ENCODE measurements at regions not wholly inside any gene's neighbourhood (a gene's known extent, or its start where the extent isn't known, plus 50 kb on each side); places are given as distances from the start of the nearest gene placed in this dataset.

- no peaks in the 10 kb centered on the region for H3K4me1 ChIP-seq (ENCODE audit: control insufficient read depth, insufficient read depth, low read length, poor library complexity, severe bottlenecking)
- H3K9me3 ChIP-seq (ENCODE audit: control insufficient read depth, low read length), result no peaks in the 10 kb centered on the region
- no peak overlapping the region for H3K4me3 ChIP-seq (ENCODE audit: extremely low read depth, insufficient read depth, low read length, poor library complexity, severe bottlenecking)
- no CpG with 5 or more reads among the region's 1 CpG for WGBS, 2 experiments (ENCODE audit: insufficient coverage in 2 of 2)
- H3K36me3 ChIP-seq (ENCODE audit: control insufficient read depth, insufficient read depth, low read length), result no peaks in the 10 kb centered on the region
- H3K27ac ChIP-seq (ENCODE audit: low read depth, low read length, severe bottlenecking), result no peak overlapping the region
Measured at GRCh38 chr6:118761645-118762044, 110.3 kb upstream of the CEP85L start.

GRCh38 chr6:118758946-118759345, 107.6 kb upstream of the CEP85L start:
- H3K4me3 ChIP-seq (ENCODE audit: extremely low read depth, insufficient read depth, low read length, poor library complexity, severe bottlenecking), result no peak overlapping the region

GRCh38 chr6:118755941-118756646, 104.7 kb upstream of the CEP85L start:
- Histone ChIP-seq H3K4me1 (ENCODE audit: control insufficient read depth, insufficient read depth, low read length, poor library complexity, severe bottlenecking) (no peaks in the 10 kb centered on the region), H3K27ac (ENCODE audit: low read depth, low read length, severe bottlenecking) (no peak overlapping the region), H3K4me3 (ENCODE audit: extremely low read depth, insufficient read depth, low read length, poor library complexity, severe bottlenecking) (no peak overlapping the region), H3K36me3 (ENCODE audit: control insufficient read depth, insufficient read depth, low read length) (no peaks in the 10 kb centered on the region), H3K9me3 (ENCODE audit: control insufficient read depth, low read length) (no peaks in the 10 kb centered on the region)
- WGBS, 2 experiments (ENCODE audit: insufficient coverage in 2 of 2), result 87 to 95% methylated on average over 5 to 6 of the region's 6 CpGs

More at GRCh38 chr6:118758946-118759345, 107.6 kb upstream of the CEP85L start:
- Histone ChIP-seq H3K36me3 (ENCODE audit: control insufficient read depth, insufficient read depth, low read length) (no peaks in the 10 kb centered on the region), H3K27ac (ENCODE audit: low read depth, low read length, severe bottlenecking) (no peak overlapping the region), H3K9me3 (ENCODE audit: control insufficient read depth, low read length) (no peaks in the 10 kb centered on the region), H3K4me1 (ENCODE audit: control insufficient read depth, insufficient read depth, low read length, poor library complexity, severe bottlenecking) (no peaks in the 10 kb centered on the region)

- WGBS, 2 experiments (ENCODE audit: insufficient coverage in 2 of 2), result 91% methylated on average over 3 of the region's 3 CpGs
- H3K4me1 ChIP-seq (ENCODE audit: control insufficient read depth, insufficient read depth, low read length, poor library complexity, severe bottlenecking), result no peaks in the 10 kb centered on the region
- H3K36me3 ChIP-seq (ENCODE audit: control insufficient read depth, insufficient read depth, low read length), result no peaks in the 10 kb centered on the region
- H3K27ac ChIP-seq (ENCODE audit: low read depth, low read length, severe bottlenecking), result no peak overlapping the region
- no peaks in the 10 kb centered on the region for H3K9me3 ChIP-seq (ENCODE audit: control insufficient read depth, low read length)
- H3K4me3 ChIP-seq (ENCODE audit: extremely low read depth, insufficient read depth, low read length, poor library complexity, severe bottlenecking), result no peak overlapping the region
Measured at GRCh38 chr6:118752803-118753202, 101.4 kb upstream of the CEP85L start.

DNA sequence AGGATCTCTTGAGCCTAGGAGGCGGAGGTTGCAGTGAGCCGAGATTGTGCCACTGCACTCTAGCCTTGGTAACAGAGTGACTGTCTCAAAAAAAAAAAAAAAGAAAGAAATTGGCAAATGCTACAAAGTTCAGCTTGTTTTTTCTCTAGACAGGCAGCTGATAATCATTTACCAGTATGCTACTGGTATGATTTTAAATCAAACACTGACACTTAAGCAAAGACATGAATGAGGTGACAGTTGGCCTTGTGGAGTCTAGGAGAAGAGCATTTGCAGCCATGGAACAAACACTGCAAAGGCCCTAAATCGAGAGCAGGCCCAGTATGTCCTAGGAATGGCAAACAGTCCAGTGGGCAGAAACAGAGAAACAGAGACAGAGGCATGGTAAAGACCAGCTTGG, 99.7 kb upstream of the CEP85L start:
- WGBS, 2 experiments (ENCODE audit: insufficient coverage in 2 of 2), result 75 to 100% methylated on average over 3 of the region's 3 CpGs
- Histone ChIP-seq H3K9me3 (ENCODE audit: control insufficient read depth, low read length) (no peaks in the 10 kb centered on the region), H3K27ac (ENCODE audit: low read depth, low read length, severe bottlenecking) (no peak overlapping the region), H3K4me1 (ENCODE audit: control insufficient read depth, insufficient read depth, low read length, poor library complexity, severe bottlenecking) (no peaks in the 10 kb centered on the region), H3K4me3 (ENCODE audit: extremely low read depth, insufficient read depth, low read length, poor library complexity, severe bottlenecking) (no peak overlapping the region), H3K36me3 (ENCODE audit: control insufficient read depth, insufficient read depth, low read length) (no peaks in the 10 kb centered on the region)

GRCh38 chr6:118750143-118750542, 98.8 kb upstream of the CEP85L start:
- Histone ChIP-seq H3K4me3 (ENCODE audit: extremely low read depth, insufficient read depth, low read length, poor library complexity, severe bottlenecking) (no peak overlapping the region), H3K27ac (ENCODE audit: low read depth, low read length, severe bottlenecking) (no peak overlapping the region), H3K36me3 (ENCODE audit: control insufficient read depth, insufficient read depth, low read length) (no peaks in the 10 kb centered on the region), H3K9me3 (ENCODE audit: control insufficient read depth, low read length) (no peaks in the 10 kb centered on the region), H3K4me1 (ENCODE audit: control insufficient read depth, insufficient read depth, low read length, poor library complexity, severe bottlenecking) (no peaks in the 10 kb centered on the region)
- 61 to 93% methylated on average over 2 of the region's 2 CpGs for WGBS, 2 experiments (ENCODE audit: insufficient coverage in 2 of 2)

DNA sequence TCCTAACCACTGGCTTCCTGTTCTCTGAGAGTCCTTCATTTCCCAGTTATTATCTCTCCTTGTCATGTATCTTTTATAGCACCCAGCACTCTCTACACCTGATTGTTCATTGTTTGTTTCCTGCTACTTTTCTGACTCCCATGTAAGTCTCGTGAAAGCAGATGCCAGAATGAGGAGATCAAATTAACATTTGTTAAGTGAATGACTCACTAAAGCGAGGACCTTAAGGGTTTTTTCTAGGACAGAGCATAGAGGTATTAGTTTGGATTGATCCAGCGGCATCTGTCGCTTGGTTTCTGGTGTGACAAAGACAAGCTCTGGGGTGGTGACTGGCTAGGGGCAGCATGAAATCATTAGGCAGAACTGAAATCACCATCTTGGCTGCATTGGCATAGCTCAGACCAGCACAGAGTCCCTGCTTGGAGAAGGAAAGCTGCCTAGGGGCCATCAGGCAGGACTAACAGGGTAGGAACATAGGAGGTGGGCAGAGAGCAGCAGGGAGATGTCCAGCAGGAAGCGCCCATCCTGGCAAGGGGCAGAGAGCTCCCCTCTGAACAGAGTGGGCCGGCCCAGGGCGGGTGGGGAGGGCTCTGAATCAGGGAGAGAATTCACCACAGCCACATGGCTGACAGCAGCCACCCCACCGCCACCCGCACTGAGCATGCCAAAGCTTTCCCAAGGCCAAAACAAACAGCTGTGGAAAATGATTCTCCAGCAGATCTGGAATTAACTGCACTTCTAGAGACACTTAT, 97.1 kb upstream of the CEP85L start:
- no peak overlapping the region for H3K4me3 ChIP-seq (ENCODE audit: extremely low read depth, insufficient read depth, low read length, poor library complexity, severe bottlenecking)
- 58 to 61% methylated on average over 8 of the region's 9 CpGs for WGBS, 2 experiments (ENCODE audit: insufficient coverage in 2 of 2)
- no peak overlapping the region for H3K27ac ChIP-seq (ENCODE audit: low read depth, low read length, severe bottlenecking)
- no peaks in the 10 kb centered on the region for H3K4me1 ChIP-seq (ENCODE audit: control insufficient read depth, insufficient read depth, low read length, poor library complexity, severe bottlenecking)
- no peaks in the 10 kb centered on the region for H3K9me3 ChIP-seq (ENCODE audit: control insufficient read depth, low read length)
- no peaks in the 10 kb centered on the region for H3K36me3 ChIP-seq (ENCODE audit: control insufficient read depth, insufficient read depth, low read length)

DNA sequence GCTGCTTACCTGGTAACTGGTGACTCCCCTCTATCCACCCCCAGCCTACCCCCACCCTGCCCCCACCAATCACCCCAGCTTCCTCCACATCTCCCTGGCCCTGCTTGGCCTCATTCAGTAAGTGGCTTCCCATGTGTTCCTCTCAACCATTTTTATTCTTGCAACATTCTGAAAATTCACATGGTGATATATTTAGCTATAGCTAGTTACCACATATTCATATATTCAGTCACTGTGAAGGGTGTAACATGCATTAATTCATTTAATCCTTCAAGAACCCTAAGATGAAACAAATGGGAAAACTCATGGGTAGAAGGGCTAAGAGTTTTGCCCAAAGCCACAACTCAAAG, 95.4 kb upstream of the CEP85L start:
- Histone ChIP-seq H3K27ac (ENCODE audit: low read depth, low read length, severe bottlenecking) (no peak overlapping the region), H3K4me1 (ENCODE audit: control insufficient read depth, insufficient read depth, low read length, poor library complexity, severe bottlenecking) (no peaks in the 10 kb centered on the region), H3K4me3 (ENCODE audit: extremely low read depth, insufficient read depth, low read length, poor library complexity, severe bottlenecking) (no peak overlapping the region), H3K36me3 (ENCODE audit: control insufficient read depth, insufficient read depth, low read length) (no peaks in the 10 kb centered on the region), H3K9me3 (ENCODE audit: control insufficient read depth, low read length) (no peaks in the 10 kb centered on the region)

- Histone ChIP-seq H3K4me3 (ENCODE audit: extremely low read depth, insufficient read depth, low read length, poor library complexity, severe bottlenecking) (no peak overlapping the region), H3K4me1 (ENCODE audit: control insufficient read depth, insufficient read depth, low read length, poor library complexity, severe bottlenecking) (no peaks in the 10 kb centered on the region), H3K27ac (ENCODE audit: low read depth, low read length, severe bottlenecking) (no peak overlapping the region), H3K9me3 (ENCODE audit: control insufficient read depth, low read length) (no peaks in the 10 kb centered on the region), H3K36me3 (ENCODE audit: control insufficient read depth, insufficient read depth, low read length) (no peaks in the 10 kb centered on the region)
- 87 to 88% methylated on average over 4 to 5 of the region's 6 CpGs for WGBS, 2 experiments (ENCODE audit: insufficient coverage in 2 of 2)
Measured at GRCh38 chr6:118746145-118746824, 94.9 kb upstream of the CEP85L start.

GRCh38 chr6:118745156-118745555, 93.8 kb upstream of the CEP85L start:
- H3K27ac ChIP-seq (ENCODE audit: low read depth, low read length, severe bottlenecking), result no peak overlapping the region
- no peaks in the 10 kb centered on the region for H3K36me3 ChIP-seq (ENCODE audit: control insufficient read depth, insufficient read depth, low read length)
- H3K9me3 ChIP-seq (ENCODE audit: control insufficient read depth, low read length), result no peaks in the 10 kb centered on the region
- WGBS, 2 experiments (ENCODE audit: insufficient coverage in 2 of 2), result 90 to 96% methylated on average over 6 to 7 of the region's 7 CpGs
- no peak overlapping the region for H3K4me3 ChIP-seq (ENCODE audit: extremely low read depth, insufficient read depth, low read length, poor library complexity, severe bottlenecking)
- H3K4me1 ChIP-seq (ENCODE audit: control insufficient read depth, insufficient read depth, low read length, poor library complexity, severe bottlenecking), result no peaks in the 10 kb centered on the region
